GM21717 (cell line): ENCODE measurements at regions not wholly inside any gene's neighbourhood (a gene's known extent, or its start where the extent isn't known, plus 50 kb on each side); places are given as distances from the start of the nearest gene placed in this dataset.

ENCODE experiments used
- ATAC-seq: cut with Tn5 transposase; IDR thresholded peaks from one replicate; pipeline ENCODE4 v1.9.1; 2021; ENCODE audit warnings: mild to moderate bottlenecking, moderate library complexity; ENCODE audit not compliant: unreplicated experiment

- no peak for ATAC-seq
Observed at GRCh38 chr10:78292250-78292981, 258.8 kb downstream of the RPS24 start.

- ATAC-seq, result no peak
Observed at GRCh38 chr10:78292982-78293865, 259.6 kb downstream of the RPS24 start.

GRCh38 chr10:78295242-78295641, 261.6 kb downstream of the RPS24 start:
- ATAC-seq, result no peak

GRCh38 chr10:78296785-78297184, 263.1 kb downstream of the RPS24 start:
- no peak for ATAC-seq

GRCh38 chr10:78297997-78298396, 264.3 kb downstream of the RPS24 start:
- ATAC-seq, result no peak

- ATAC-seq, result no peak
Observed at GRCh38 chr10:78298835-78299234, 265.2 kb downstream of the RPS24 start.

GRCh38 chr10:78299851-78300468, 266.3 kb downstream of the RPS24 start:
- no peak for ATAC-seq

GRCh38 chr10:78300526-78300925, 266.9 kb downstream of the RPS24 start:
- no peak for ATAC-seq

- no peak for ATAC-seq
Observed at GRCh38 chr10:78301481-78301880, 267.8 kb downstream of the RPS24 start.

GRCh38 chr10:78301891-78302738, 268.5 kb downstream of the RPS24 start:
- no peak for ATAC-seq

- no peak for ATAC-seq
Observed at GRCh38 chr10:78302739-78302988, 269.0 kb downstream of the RPS24 start.

- peak; percentile 85 for ATAC-seq
Observed at GRCh38 chr10:78302989-78303854, 269.6 kb downstream of the RPS24 start.

GRCh38 chr10:78304091-78305045, 270.7 kb downstream of the RPS24 start:
- ATAC-seq, result no peak

GRCh38 chr10:78305311-78305710, 271.6 kb downstream of the RPS24 start:
- no peak for ATAC-seq

GRCh38 chr10:78306358-78306757, 272.7 kb downstream of the RPS24 start:
- no peak for ATAC-seq

GRCh38 chr10:78307576-78307975, 273.9 kb downstream of the RPS24 start:
- no peak for ATAC-seq

GRCh38 chr10:78309536-78310237, 276.0 kb downstream of the RPS24 start:
- no peak for ATAC-seq

- no peak for ATAC-seq
Observed at GRCh38 chr10:78310481-78311080, 276.9 kb downstream of the RPS24 start.
